ENCODE measurements at regions not wholly inside any gene's neighbourhood (a gene's known extent, or its start where the extent isn't known, plus 50 kb on each side); places are given as distances from the start of the nearest gene placed in this dataset.
"Not testable (repeated sequence)": the region's sequence is repeated elsewhere in the genome, so short reads cannot be mapped to it uniquely, and the experiment has no call there.

DNA sequence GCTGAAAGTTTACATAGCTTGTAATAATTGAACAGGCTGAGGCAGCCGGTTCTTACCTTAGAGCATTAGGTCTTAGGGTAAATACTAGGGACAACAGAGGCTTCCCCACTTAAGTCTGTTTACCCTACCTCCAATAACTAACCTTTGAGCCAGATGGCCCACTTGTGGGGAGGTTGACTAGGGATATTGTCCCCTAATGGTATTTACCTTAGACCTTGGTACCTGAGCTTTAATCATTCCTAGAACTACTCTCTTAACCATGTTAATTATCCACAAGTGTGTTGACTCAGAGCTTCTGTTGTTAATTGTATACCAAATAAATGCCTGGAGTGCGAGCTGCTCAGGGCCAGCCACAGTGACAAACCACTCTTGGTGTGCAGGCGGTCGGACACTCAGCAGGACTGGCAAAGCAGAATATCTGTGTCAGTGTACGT lies 299.2 kb downstream of the TRIML1 start:
- not testable (repeated sequence) for DNase-seq

DNA sequence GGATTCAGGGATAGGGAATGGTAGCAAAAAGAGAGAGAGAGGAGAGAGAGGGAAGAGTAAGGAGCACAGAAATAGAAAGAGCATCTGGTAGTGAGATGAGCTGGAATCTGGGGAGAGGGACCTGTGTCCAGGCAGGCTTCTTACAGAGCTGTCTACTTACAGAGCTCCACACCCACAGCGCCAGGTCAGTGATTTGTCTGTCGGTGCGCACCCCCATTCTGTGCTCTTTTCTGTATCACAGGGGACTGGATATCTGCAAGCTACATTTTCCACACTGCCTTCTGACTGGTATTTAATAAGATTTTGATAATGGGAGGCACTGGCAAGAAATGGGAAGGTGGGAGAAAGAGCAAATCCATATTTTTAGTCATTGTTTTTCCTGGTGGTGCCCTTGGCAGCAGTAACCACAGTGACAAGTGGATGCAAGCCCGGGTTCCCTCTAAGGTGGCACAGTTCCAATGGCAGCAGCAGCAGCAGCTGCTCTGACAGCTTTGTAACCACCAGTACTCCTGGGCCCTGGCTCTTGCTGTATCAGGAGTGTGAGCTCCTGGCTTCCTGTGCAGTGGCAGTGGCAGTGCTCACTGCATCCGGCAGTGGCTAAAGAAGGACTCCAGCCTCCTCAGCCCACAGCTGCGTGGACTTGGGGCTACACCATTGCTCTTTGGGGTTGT lies 300.5 kb downstream of the TRIML1 start:
- peak; percentile 91 for DNase-seq

GRCh38 chr4:188444500-188444899 lies 305.3 kb downstream of the TRIML1 start:
- DNase-seq = no peak

DNA sequence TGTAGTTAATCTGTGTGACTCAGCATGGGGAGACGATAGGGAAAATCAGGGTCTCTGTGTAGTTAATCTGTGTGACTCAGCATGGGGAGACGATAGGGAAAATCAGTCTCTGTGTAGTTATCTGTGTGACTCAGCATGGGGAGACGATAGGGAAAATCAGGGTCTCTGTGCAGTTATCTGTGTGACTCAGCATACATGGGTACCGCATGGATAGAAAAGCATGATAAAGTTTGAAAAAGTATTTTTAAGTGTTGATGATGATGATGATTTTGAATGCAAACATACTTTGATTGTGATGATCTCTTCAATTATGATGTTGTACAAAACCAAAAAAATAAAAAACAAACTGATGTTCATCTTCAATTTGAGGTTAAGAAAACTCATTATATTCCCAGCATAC lies 309.8 kb downstream of the TRIML1 start:
- not testable (repeated sequence) for DNase-seq

DNA sequence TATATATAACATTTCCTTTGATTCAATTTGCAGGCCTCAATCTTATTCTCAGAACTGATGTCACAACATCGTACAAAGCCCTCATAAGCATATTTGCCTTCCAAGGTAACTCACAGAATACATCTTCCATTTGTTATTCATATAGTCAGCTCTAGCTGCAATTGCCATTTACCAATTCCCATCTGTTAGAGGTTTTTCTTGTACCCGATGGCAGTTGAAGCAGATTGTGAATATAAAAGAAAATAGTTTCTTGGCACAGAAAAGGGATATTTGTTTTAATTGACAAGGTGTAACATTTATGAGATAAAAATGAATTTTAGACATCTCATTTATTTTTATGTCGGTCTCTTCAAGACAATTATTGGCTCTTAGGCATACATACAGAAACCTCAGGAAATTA lies 311.3 kb downstream of the TRIML1 start:
- DNase-seq = no peak

GRCh38 chr4:188452097-188452496 lies 312.9 kb downstream of the TRIML1 start:
- DNase-seq = no peak

DNA sequence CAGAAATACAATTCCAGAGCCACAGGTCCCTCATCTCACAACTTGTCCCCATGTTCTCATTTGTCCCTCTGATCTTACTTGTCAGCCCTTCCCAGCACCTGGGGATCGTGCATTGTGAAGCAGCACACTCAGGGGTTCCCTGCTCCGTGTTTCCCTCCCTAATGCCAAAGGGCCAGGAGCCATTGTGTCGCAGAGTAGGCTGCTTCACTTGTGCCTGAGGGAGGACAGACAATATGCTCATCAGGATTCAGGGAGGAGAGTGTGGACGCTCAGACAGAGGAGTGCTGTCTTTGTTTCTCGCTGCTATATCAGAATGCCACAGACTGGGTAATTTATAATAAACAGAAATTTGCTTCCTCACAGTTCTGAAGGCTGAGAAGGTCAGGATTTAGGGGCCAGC lies 315.3 kb downstream of the TRIML1 start:
- DNase-seq = no peak

GRCh38 chr4:188455062-188455752 lies 316.0 kb downstream of the TRIML1 start:
- no peak for DNase-seq

DNA sequence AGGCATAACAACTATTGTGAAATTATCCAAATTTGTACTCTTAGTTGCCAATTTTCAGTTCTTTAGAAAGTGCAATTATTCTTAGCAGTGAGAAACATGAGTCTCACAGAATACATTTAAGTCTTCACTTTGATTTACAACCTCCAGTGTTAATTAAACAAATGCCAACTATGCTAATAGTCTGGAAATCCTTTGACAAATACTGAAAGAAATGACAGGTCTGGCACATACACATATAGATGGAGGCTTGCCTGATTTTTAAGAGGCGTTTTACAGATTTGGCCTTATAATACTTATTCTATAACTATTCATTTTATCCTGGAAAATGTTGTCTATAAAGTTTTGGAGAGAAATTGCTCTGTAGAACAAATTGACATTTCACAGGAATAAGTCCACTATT lies 320.1 kb downstream of the TRIML1 start:
- no peak for DNase-seq

DNA sequence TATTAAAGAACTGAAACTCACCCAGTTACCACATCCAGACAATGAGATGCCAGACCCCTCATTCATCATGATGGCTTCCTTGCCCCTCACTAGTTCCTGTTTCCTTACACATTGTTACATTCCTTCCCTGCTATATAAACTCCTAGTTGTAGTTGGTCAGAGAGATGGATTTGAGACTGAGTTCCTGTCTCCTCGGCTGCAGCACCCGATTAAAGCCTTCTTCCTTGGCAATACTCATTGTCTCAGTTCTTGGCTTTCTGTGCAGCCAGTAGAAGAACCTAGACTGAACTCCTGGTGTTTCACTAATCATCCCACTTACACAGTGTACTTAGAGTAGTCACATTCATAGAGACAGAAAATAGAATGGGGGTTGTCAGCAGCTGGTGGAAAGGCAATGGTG lies 324.7 kb downstream of the TRIML1 start:
- no peak for DNase-seq

DNA sequence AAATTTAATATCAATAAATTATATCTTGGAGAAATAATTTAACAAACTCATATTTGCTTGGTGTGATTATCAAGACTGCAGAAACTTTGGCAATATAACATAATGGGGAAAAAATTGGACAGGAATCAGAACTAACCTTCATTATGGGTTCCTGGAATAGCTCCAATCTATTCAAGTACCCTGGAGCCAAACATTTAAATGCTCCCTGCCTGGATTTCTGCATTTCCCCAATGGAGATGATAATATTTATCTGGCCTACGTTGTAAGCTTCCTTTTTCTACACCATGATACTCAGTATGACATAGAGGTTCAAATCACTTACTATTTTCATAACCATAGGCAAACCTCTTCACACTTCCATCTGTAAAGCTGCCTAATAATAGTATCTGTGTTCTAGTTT lies 326.8 kb downstream of the TRIML1 start:
- DNase-seq = no peak

DNA sequence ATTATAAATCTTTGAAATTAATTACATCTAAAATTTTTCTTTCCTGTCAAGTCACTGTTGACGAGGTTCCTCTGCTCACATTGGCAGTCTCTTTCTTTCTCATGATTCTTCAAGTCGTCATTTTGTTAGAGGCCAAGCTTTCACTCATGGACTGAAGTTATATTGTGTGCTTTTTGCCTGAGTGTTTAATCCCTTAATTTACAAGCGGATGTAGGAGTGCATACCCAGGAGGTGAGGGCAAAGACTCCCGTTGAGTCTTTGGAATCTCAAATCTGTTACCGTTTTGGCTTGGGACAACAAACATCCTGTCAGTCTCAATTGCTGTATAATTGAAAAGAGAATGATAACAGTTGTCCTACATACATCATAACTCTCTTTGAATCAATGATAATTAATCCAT lies 345.0 kb downstream of the TRIML1 start:
- no peak for DNase-seq

GRCh38 chr4:188485906-188486305 lies 346.7 kb downstream of the TRIML1 start:
- DNase-seq = no peak

GRCh38 chr4:188492886-188493285 lies 353.6 kb downstream of the TRIML1 start:
- DNase-seq = no peak

GRCh38 chr4:188495169-188495568 lies 355.9 kb downstream of the TRIML1 start:
- DNase-seq = no peak

DNA sequence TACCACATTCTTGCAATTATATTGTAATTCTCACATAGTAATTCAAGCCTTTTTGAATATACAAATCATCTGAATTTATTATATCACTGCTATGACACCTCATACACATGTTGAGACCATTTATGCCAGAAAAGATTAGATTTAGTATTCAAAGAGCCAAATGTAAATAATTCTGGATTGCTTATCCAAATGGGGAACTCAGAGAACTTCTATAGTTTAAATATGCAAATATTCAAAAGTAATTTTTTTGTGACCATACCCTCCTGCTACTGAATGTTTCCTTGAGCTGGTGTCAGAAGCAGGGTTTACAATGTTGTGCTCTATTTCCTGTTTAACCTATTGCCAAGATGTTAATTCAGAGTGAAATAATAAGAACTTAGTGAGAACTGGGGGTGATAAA lies 372.2 kb downstream of the TRIML1 start:
- DNase-seq = no peak

DNA sequence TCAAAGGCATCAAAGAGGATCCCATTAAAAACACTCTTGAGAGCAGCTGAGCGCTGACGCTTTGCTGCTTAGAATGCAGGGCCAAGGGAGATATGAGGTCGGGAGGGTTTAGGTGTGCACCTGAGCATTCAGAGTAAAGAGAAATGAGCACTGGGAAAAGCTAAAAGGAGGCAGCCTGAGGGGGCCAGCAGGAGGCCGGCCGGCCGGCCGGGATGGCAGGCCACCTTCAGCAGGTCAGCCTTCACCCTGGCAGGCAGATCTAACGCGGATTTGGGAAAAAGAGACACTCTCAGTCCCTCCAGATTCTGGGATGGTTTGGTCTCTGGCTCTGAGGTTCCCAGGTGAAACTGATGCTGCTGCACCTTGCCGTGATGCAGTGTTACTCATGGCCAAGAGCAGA lies 393.5 kb downstream of the TRIML1 start:
- DNase-seq = no peak

GRCh38 chr4:188534297-188534696 lies 395.1 kb downstream of the TRIML1 start:
- DNase-seq = no peak

- no peak for DNase-seq
Observed at GRCh38 chr4:188534917-188535316, 395.7 kb downstream of the TRIML1 start.

GRCh38 chr4:188536826-188537225 lies 397.6 kb downstream of the TRIML1 start:
- DNase-seq = no peak

GRCh38 chr4:188550296-188550695 lies 411.1 kb downstream of the TRIML1 start:
- no peak for DNase-seq

- no peak for DNase-seq
Observed at GRCh38 chr4:188551156-188551555, 411.9 kb downstream of the TRIML1 start.

- no peak for DNase-seq
Observed at GRCh38 chr4:188552741-188553275, 413.6 kb downstream of the TRIML1 start.

DNA sequence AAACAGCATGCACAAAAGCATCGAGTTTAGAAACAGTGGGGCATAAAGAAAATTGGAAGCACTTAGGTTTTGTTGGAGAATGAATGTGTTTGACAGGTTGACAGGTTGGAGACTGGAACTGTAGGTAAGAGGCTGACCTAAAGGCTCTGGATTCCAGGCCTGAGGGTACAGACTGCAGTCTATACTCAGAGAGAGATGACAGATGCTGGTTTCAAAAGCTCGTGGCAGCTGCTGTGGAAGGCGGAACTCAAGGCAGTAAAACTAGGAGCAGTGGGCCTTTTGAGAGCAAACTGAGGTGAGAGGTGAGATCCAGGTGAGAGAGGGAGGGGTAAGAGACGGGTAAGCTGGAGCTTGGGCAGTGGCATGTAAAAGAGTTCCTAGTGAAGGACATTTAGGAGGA lies 415.2 kb downstream of the TRIML1 start:
- no peak for DNase-seq

DNA sequence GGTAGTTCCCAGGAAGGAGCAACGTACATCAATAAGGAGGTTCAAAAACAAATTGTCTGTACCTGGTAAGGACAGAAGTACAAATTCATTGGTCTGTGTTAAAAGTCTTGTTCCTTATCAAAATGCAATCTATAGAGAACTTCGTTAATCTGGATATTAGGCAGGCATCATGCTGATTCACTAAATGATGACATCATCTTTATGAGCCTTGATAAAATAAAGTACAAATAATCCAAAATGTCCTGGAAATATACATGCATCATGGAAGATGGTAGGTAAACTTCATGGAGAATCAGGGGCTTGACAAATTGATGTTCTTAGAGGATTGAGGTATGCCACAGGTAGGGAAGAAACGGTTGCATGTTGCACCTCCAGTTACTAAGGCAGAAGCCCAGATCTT lies 433.9 kb downstream of the TRIML1 start:
- DNase-seq = no peak
